ENCODE measurements at regions not wholly inside any gene's neighbourhood (a gene's known extent, or its start where the extent isn't known, plus 50 kb on each side); places are given as distances from the start of the nearest gene placed in this dataset. TPM values are rescaled to one million over a fixed set of nuclear protein-coding genes. Genes with fewer than 3 reads are reported as not detected.
"Not testable (repeated sequence)": the region's sequence is repeated elsewhere in the genome, so short reads cannot be mapped to it uniquely, and the experiment has no call there.

- Histone ChIP-seq H3K4me3 (no peak overlapping the region), H3K9ac (no peak overlapping the region), H3K79me2 (ENCODE audit: insufficient read depth) (no peaks in the 10 kb centered on the region), H3K9me2 (ENCODE audit: insufficient read depth) (no peaks in the 10 kb centered on the region), H4K20me1 (ENCODE audit: insufficient read depth) (no peaks in the 10 kb centered on the region), H3K9me3 (ENCODE audit: low read depth) (no peaks in the 10 kb centered on the region), H3K4me2 (ENCODE audit: unreplicated experiment) (no peak overlapping the region), H3K27ac (no peak overlapping the region), H3K27me3 (replicated peaks; ENCODE audit: insufficient read depth) (no peaks in the 10 kb centered on the region), H2AFZ (no peak overlapping the region), H3K4me1 (ENCODE audit: insufficient read depth) (no peaks in the 10 kb centered on the region), H3K36me3 (ENCODE audit: low read depth) (no peaks in the 10 kb centered on the region), H3F3A (ENCODE audit: insufficient read depth) (no peaks in the 10 kb centered on the region)
- no peak for DNase-seq
- in situ Hi-C loops (cut with MboI) = no loop called here
- WGBS, 2 experiments (ENCODE audit: low coverage in 1 of 2, low lambda C conversion rate in 2 of 2, missing lambda C conversion rate in 2 of 2) = 86 to 88% methylated on average over 23 to 28 of the region's 28 CpGs
- no peak for TF ChIP-seq EZH2phosphoT487 (IDR thresholded peaks at IDR 0.05; ENCODE audit: insufficient read depth, low read depth)
- TF ChIP-seq EZH2 (IDR thresholded peaks at IDR 0.05; ENCODE audit: insufficient read depth, poor library complexity, severe bottlenecking) = no peak
Observed at GRCh38 chr4:131764730-131765129, 1384.4 kb upstream of the PCDH10 start.

DNA sequence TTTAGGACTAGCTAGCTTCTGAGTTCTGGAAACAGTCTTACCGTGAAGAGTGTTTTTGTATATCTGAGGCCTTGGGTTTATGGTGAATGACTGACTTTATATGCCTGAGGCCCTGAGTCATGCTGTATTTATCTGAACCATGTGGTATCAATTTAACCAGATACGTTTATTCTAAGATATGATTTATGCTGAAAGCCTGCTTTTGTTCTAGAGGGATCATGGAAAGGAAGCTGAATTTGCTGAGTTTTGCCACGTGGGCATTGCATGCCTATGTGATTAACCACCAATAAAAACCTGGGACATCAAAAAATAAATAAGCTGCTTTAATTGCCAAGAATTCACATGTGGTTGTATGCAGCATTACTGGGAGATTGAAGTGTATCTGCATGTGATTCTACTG is 1374.7 kb upstream of the PCDH10 start:
- H3F3A ChIP-seq (ENCODE audit: insufficient read depth); H3K27me3 ChIP-seq (replicated peaks; ENCODE audit: insufficient read depth); H3K9me3 ChIP-seq (ENCODE audit: low read depth); H3K4me3 ChIP-seq; H3K9me2 ChIP-seq (ENCODE audit: insufficient read depth); in situ Hi-C loops (cut with MboI); H3K4me1 ChIP-seq (ENCODE audit: insufficient read depth); H2AFZ ChIP-seq; H3K9ac ChIP-seq; H3K79me2 ChIP-seq (ENCODE audit: insufficient read depth); H4K20me1 ChIP-seq (ENCODE audit: insufficient read depth); H3K36me3 ChIP-seq (ENCODE audit: low read depth): not testable (repeated sequence)
- peak overlapping the region; percentile 3 for H3K4me2 ChIP-seq (ENCODE audit: unreplicated experiment)
- peak; percentile 73 for DNase-seq
- WGBS, 2 experiments (ENCODE audit: low coverage in 1 of 2, low lambda C conversion rate in 2 of 2, missing lambda C conversion rate in 2 of 2) = 0% methylated on average over 3 of the region's 3 CpGs
- H3K27ac ChIP-seq = peak overlapping the region; percentile 35; the same call in 1 of the 2 replicates

GRCh38 chr4:131810565-131810964 is 1338.5 kb upstream of the PCDH10 start:
- H3K79me2 ChIP-seq (ENCODE audit: insufficient read depth); H3K27me3 ChIP-seq (replicated peaks; ENCODE audit: insufficient read depth); H3K9me2 ChIP-seq (ENCODE audit: insufficient read depth); H3K36me3 ChIP-seq (ENCODE audit: low read depth); H3K9ac ChIP-seq; H3F3A ChIP-seq (ENCODE audit: insufficient read depth); H4K20me1 ChIP-seq (ENCODE audit: insufficient read depth); H3K9me3 ChIP-seq (ENCODE audit: low read depth); in situ Hi-C loops (cut with MboI); H3K4me1 ChIP-seq (ENCODE audit: insufficient read depth); H3K27ac ChIP-seq; H2AFZ ChIP-seq; H3K4me2 ChIP-seq (ENCODE audit: unreplicated experiment); DNase-seq; H3K4me3 ChIP-seq: not testable (repeated sequence)
- WGBS, 2 experiments (ENCODE audit: low coverage in 1 of 2, low lambda C conversion rate in 2 of 2, missing lambda C conversion rate in 2 of 2) = 13 to 16% methylated on average over 3 of the region's 3 CpGs

Small RNA genes lying in the stretch of these regions (small RNA-seq; reads per million reads assigned to genes)
- not detected for gene AC105424.1 (ENCODE audit: low read depth, low replicate concordance)
- gene RF00156 (ENCODE audit: low read depth, low replicate concordance) = not detected
- gene RN7SL205P (ENCODE audit: low read depth, low replicate concordance) = not detected
- not detected for gene RNU6-224P (ENCODE audit: low read depth, low replicate concordance)

Measured in GM23248 (cell line).